ENCODE measurements at regions not wholly inside any gene's neighbourhood (a gene's known extent, or its start where the extent isn't known, plus 50 kb on each side); places are given as distances from the start of the nearest gene placed in this dataset.

- DNase-seq (ENCODE audit: low spot score): peak; percentile 21
Observed at GRCh38 chr6:163998496-163998895, 584.0 kb downstream of the QKI start.

- no peak for DNase-seq (ENCODE audit: low spot score)
Observed at GRCh38 chr6:163996491-163996890, 582.0 kb downstream of the QKI start.

GRCh38 chr6:163994566-163994965, 580.0 kb downstream of the QKI start:
- DNase-seq (ENCODE audit: low spot score): peak; percentile 23

- DNase-seq (ENCODE audit: low spot score): no peak
Observed at GRCh38 chr6:163992701-163993100, 578.2 kb downstream of the QKI start.

GRCh38 chr6:163992056-163992455, 577.5 kb downstream of the QKI start:
- DNase-seq (ENCODE audit: low spot score): no peak

- no peak for DNase-seq (ENCODE audit: low spot score)
Observed at GRCh38 chr6:163991321-163991720, 576.8 kb downstream of the QKI start.

GRCh38 chr6:163986313-163986712, 571.8 kb downstream of the QKI start:
- DNase-seq (ENCODE audit: low spot score): peak; percentile 54

GRCh38 chr6:163985710-163986109, 571.2 kb downstream of the QKI start:
- peak; percentile 77 for DNase-seq (ENCODE audit: low spot score)

- DNase-seq (ENCODE audit: low spot score): no peak
Observed at GRCh38 chr6:163985040-163985439, 570.5 kb downstream of the QKI start.

GRCh38 chr6:163984124-163984936, 569.8 kb downstream of the QKI start:
- peak; percentile 33 for DNase-seq (ENCODE audit: low spot score)

GRCh38 chr6:163983679-163984078, 569.2 kb downstream of the QKI start:
- DNase-seq (ENCODE audit: low spot score): peak; percentile 14

GRCh38 chr6:163974322-163974721, 559.8 kb downstream of the QKI start:
- DNase-seq (ENCODE audit: low spot score): no peak

GRCh38 chr6:163971841-163972838, 557.6 kb downstream of the QKI start:
- DNase-seq (ENCODE audit: low spot score): no peak

GRCh38 chr6:163970846-163971564, 556.5 kb downstream of the QKI start:
- no peak for DNase-seq (ENCODE audit: low spot score)

- DNase-seq (ENCODE audit: low spot score): peak; percentile 33
Observed at GRCh38 chr6:163965426-163966348, 551.2 kb downstream of the QKI start.

- no peak for DNase-seq (ENCODE audit: low spot score)
Observed at GRCh38 chr6:163964789-163965188, 550.3 kb downstream of the QKI start.

GRCh38 chr6:163963205-163964120, 548.9 kb downstream of the QKI start:
- no peak for DNase-seq (ENCODE audit: low spot score)

- no peak for DNase-seq (ENCODE audit: low spot score)
Observed at GRCh38 chr6:163962627-163963117, 548.2 kb downstream of the QKI start.

GRCh38 chr6:163960128-163960527, 545.6 kb downstream of the QKI start:
- DNase-seq (ENCODE audit: low spot score): no peak

GRCh38 chr6:163958646-163959045, 544.1 kb downstream of the QKI start:
- peak; percentile 8 for DNase-seq (ENCODE audit: low spot score)
